Mammary epithelial cell (primary cell): ENCODE measurements at regions not wholly inside any gene's neighbourhood (a gene's known extent, or its start where the extent isn't known, plus 50 kb on each side); places are given as distances from the start of the nearest gene placed in this dataset.

ENCODE experiments used
- CTCF ChIP-seq, 2 donors: IDR thresholded peaks in 1 of 2; conservative IDR thresholded peaks in 1 of 2; 2 replicates each; pipeline ENCODE4 v1.5.1; 2011 to 2012; ENCODE audit warnings: inconsistent platforms in 2 of 2, low read length in 2 of 2, mild to moderate bottlenecking in 2 of 2, control low read depth in 1 of 2, low read depth in 1 of 2; ENCODE audit not compliant: insufficient read depth in 1 of 2; ENCODE audit errors: extremely low read depth in 1 of 2
- EZH2 ChIP-seq: IDR thresholded peaks from 2 replicates; pipeline ENCODE4 v1.6.1; 2012; ENCODE audit warnings: low read length, inconsistent platforms, borderline replicate concordance

GRCh38 chr4:27711041-27711440 is 850.4 kb downstream of the STIM2 start:
- TF ChIP-seq EZH2 (no peak), CTCF (conservative IDR thresholded peaks at IDR 0.05 in 1 of 2, IDR thresholded peaks at IDR 0.05 in 1 of 2; ENCODE audit: extremely low read depth in 1 of 2, insufficient read depth in 1 of 2, low read depth in 1 of 2, low read length in 2 of 2) (no peak)
